ENCODE measurements at regions not wholly inside any gene's neighbourhood (a gene's known extent, or its start where the extent isn't known, plus 50 kb on each side); places are given as distances from the start of the nearest gene placed in this dataset.

DNA sequence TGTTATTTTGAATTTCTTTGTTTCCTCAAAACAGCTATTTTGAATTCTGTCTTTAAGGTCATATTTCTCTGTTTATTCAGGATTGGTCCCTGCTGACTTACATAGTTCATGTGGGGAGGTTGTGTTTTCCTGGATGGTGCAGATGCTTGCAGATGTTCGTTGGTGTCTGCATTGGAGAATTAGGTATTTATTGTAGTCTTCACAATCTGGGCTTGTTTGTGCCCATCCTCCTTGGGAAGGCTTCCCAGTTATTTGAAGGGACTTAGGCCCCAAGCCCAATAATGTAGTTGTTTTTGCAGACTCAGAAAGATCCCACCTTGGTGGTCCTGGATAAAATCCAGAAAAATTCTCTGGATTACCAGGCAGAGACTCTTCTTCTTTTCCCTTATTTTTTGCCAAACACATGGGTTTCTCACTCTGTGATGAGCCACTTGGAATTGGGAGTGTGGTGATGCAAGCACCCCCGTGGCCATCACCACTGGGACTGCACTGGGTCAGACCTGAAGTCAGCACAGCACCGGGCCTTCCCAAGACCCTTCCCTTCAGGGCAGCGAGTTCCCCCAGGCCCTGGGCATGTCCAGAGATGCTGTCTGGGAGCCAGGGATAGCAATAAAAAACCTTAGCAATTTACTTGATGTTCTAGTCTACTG, 81.6 kb upstream of the EZR start:
- TF ChIP-seq, protein P1, sequence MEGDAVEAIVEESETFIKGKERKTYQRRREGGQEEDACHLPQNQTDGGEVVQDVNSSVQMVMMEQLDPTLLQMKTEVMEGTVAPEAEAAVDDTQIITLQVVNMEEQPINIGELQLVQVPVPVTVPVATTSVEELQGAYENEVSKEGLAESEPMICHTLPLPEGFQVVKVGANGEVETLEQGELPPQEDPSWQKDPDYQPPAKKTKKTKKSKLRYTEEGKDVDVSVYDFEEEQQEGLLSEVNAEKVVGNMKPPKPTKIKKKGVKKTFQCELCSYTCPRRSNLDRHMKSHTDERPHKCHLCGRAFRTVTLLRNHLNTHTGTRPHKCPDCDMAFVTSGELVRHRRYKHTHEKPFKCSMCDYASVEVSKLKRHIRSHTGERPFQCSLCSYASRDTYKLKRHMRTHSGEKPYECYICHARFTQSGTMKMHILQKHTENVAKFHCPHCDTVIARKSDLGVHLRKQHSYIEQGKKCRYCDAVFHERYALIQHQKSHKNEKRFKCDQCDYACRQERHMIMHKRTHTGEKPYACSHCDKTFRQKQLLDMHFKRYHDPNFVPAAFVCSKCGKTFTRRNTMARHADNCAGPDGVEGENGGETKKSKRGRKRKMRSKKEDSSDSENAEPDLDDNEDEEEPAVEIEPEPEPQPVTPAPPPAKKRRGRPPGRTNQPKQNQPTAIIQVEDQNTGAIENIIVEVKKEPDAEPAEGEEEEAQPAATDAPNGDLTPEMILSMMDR (conservative IDR thresholded peaks at IDR 0.05; ENCODE audit: low read depth, low read length), result no peak
- TF ChIP-seq MAFK (IDR thresholded peaks at IDR 0.05; ENCODE audit: low read depth, low read length), result no peak
- TF ChIP-seq SMC3 (IDR thresholded peaks at IDR 0.05; ENCODE audit: low read depth, low read length), result no peak
- no peak for TF ChIP-seq BHLHE40 (IDR thresholded peaks at IDR 0.05; ENCODE audit: low read depth, low read length)
- TF ChIP-seq POLR2A (IDR thresholded peaks at IDR 0.05; ENCODE audit: low read depth, low read length), result no peak
- no peak for TF ChIP-seq CEBPB (IDR thresholded peaks at IDR 0.05; ENCODE audit: low read depth, low read length)
- TF ChIP-seq, protein P2, sequence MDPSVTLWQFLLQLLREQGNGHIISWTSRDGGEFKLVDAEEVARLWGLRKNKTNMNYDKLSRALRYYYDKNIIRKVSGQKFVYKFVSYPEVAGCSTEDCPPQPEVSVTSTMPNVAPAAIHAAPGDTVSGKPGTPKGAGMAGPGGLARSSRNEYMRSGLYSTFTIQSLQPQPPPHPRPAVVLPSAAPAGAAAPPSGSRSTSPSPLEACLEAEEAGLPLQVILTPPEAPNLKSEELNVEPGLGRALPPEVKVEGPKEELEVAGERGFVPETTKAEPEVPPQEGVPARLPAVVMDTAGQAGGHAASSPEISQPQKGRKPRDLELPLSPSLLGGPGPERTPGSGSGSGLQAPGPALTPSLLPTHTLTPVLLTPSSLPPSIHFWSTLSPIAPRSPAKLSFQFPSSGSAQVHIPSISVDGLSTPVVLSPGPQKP (IDR thresholded peaks at IDR 0.05; ENCODE audit: borderline replicate concordance, low read depth, low read length), result no peak
- no peak for TF ChIP-seq CHD1 (IDR thresholded peaks at IDR 0.05; ENCODE audit: low read depth, low read length)
- TF ChIP-seq MXI1 (IDR thresholded peaks at IDR 0.05; ENCODE audit: borderline replicate concordance, low read depth, low read length), result no peak
- TF ChIP-seq RAD21 (IDR thresholded peaks at IDR 0.05; ENCODE audit: low read length), result no peak
- TF ChIP-seq, protein P3, sequence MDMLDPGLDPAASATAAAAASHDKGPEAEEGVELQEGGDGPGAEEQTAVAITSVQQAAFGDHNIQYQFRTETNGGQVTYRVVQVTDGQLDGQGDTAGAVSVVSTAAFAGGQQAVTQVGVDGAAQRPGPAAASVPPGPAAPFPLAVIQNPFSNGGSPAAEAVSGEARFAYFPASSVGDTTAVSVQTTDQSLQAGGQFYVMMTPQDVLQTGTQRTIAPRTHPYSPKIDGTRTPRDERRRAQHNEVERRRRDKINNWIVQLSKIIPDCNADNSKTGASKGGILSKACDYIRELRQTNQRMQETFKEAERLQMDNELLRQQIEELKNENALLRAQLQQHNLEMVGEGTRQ (IDR thresholded peaks at IDR 0.05; ENCODE audit: low read depth, low read length), result no peak
- no peak for TF ChIP-seq RFX5 (IDR thresholded peaks at IDR 0.05; ENCODE audit: low read depth, low read length)
- no peak for TF ChIP-seq FOS (IDR thresholded peaks at IDR 0.05; ENCODE audit: low read depth, low read length)
- no peak for TF ChIP-seq MAZ (IDR thresholded peaks at IDR 0.05; ENCODE audit: borderline replicate concordance, low read depth, low read length)
